Motor neuron (in vitro differentiated cells): ENCODE measurements at regions not wholly inside any gene's neighbourhood (a gene's known extent, or its start where the extent isn't known, plus 50 kb on each side); places are given as distances from the start of the nearest gene placed in this dataset.

ENCODE experiments used
- ATAC-seq, 8 experiments: fragments of 200-7000 bp; cut with Tn5 transposase; replicated peaks in 6 of 8; 2 replicates each; pipeline ENCODE4 v1.8.0; 2021; ENCODE audit warnings: mild to moderate bottlenecking in 8 of 8, moderate library complexity in 8 of 8
- H3K27ac ChIP-seq, 2 donors: fragments of 250-450 bp; sonication (Bioruptor Pico); 2 replicates each; pipeline ENCODE4 v1.9.0; 2021; ENCODE audit warnings: antibody characterized with exemption in 2 of 2, mild to moderate bottlenecking in 2 of 2, moderate library complexity in 1 of 2
- H3K4me1 ChIP-seq, 2 donors: fragments of 250-450 bp; sonication (Bioruptor Pico); replicated peaks in 1 of 2; 2 replicates each; pipeline ENCODE4 v1.6.1; 2021; ENCODE audit warnings: antibody characterized with exemption in 2 of 2, mild to moderate bottlenecking in 2 of 2, moderate library complexity in 1 of 2
- H3K4me3 ChIP-seq, 5 donors: fragments of 250-450 bp; sonication (Bioruptor Pico); 2 replicates each; pipeline ENCODE4 v1.9.0; 2021; ENCODE audit warnings: antibody characterized with exemption in 5 of 5, mild to moderate bottlenecking in 5 of 5, moderate library complexity in 4 of 5
- WGBS, 10 experiments: fragments of 450-650 bp; shearing (Covaris generic); methylation state at CpG; one replicate each; pipeline ENCODE4 v1.0.0; 2022; 5-methylcytosine and 5-hydroxymethylcytosine counted together
- in situ Hi-C, 9 experiments: fragments of 400-800 bp; cut with MboI; loops; one replicate each; pipeline ENCODE4 v1.15.0; 2021; ENCODE audit warnings: low sequenced_read_pairs in 9 of 9, low pct_unique_long_range_greater_than_20kb in 2 of 9; ENCODE audit not compliant: unreplicated experiment in 9 of 9

GRCh38 chr5:57036761-57037160 is 84.8 kb upstream of the MIER3 start:
- 47 to 96% (median 76%) methylated on average over 1 to 3 of the region's 3 CpGs; no CpG with 5 or more reads in 6 of the 10 experiments for WGBS, 10 experiments

GRCh38 chr5:57037355-57037754 is 85.4 kb upstream of the MIER3 start:
- 45 to 100% (median 71%) methylated on average over 1 to 6 of the region's 6 CpGs for WGBS, 10 experiments
- Histone ChIP-seq H3K4me3 (no peak overlapping the region), H3K27ac (no peak overlapping the region), H3K4me1 (no peaks in the 10 kb centered on the region)
- ATAC-seq, result peak in 4 of 8 experiments; percentile 27 to 55 (median 41)
- in situ Hi-C loops, result no loop called here

More at GRCh38 chr5:57036761-57037160, 84.8 kb upstream of the MIER3 start:
- Histone ChIP-seq H3K4me1 (no peaks in the 10 kb centered on the region), H3K4me3 (no peak overlapping the region), H3K27ac (no peak overlapping the region)
- in situ Hi-C loops, result no loop called here
- no peak for ATAC-seq

GRCh38 chr5:57041570-57041969 is 89.6 kb upstream of the MIER3 start:
- WGBS, 10 experiments, result 40 to 60% methylated on average over 1 of the region's 1 CpG; no CpG with 5 or more reads in 8 of the 10 experiments
- Histone ChIP-seq H3K4me1 (no peaks in the 10 kb centered on the region), H3K4me3 (no peak overlapping the region), H3K27ac (no peak overlapping the region)
- no peak for ATAC-seq
- in situ Hi-C loops, result no loop called here

- Histone ChIP-seq H3K4me1 (no peaks in the 10 kb centered on the region), H3K27ac (no peak overlapping the region), H3K4me3 (no peak overlapping the region)
- 67 to 95% (median 81%) methylated on average over 3 of the region's 3 CpGs; no CpG with 5 or more reads in 3 of the 10 experiments for WGBS, 10 experiments
- in situ Hi-C loops, result no loop called here
- peak in 3 of 8 experiments; percentile 67 to 83 (median 78) for ATAC-seq
Measured at GRCh38 chr5:57042524-57042931, 90.6 kb upstream of the MIER3 start.

- no peak for ATAC-seq
Measured at GRCh38 chr5:57054135-57054534, 102.2 kb upstream of the MIER3 start.

GRCh38 chr5:57054671-57055070 is 102.7 kb upstream of the MIER3 start:
- Histone ChIP-seq H3K27ac (no peak overlapping the region), H3K4me3 (no peak overlapping the region), H3K4me1 (no peaks in the 10 kb centered on the region)
- in situ Hi-C loops, result no loop called here
- ATAC-seq, result no peak
- WGBS, 10 experiments, result 20 to 100% (median 80%) methylated on average over 1 of the region's 1 CpG; no CpG with 5 or more reads in 5 of the 10 experiments

More at GRCh38 chr5:57054135-57054534, 102.2 kb upstream of the MIER3 start:
- no peaks in the 10 kb centered on the region for H3K4me1 ChIP-seq
- H3K4me3 ChIP-seq, result no peak overlapping the region
- H3K27ac ChIP-seq, result no peak overlapping the region
- in situ Hi-C loops, result no loop called here

- WGBS, 10 experiments, result 25 to 100% (median 80%) methylated on average over 1 of the region's 1 CpG; no CpG with 5 or more reads in 4 of the 10 experiments
Measured at GRCh38 chr5:57055731-57056130, 103.8 kb upstream of the MIER3 start.

GRCh38 chr5:57063773-57064172 is 110.1 kb upstream of the GPBP1 start:
- Histone ChIP-seq H3K4me1 (peaks cover 0 to 3% of the 10 kb centered on the region in 2 donors), H3K4me3 (no peak overlapping the region), H3K27ac (no peak overlapping the region)
- in situ Hi-C loops, result no loop called here
- no peak for ATAC-seq
- WGBS, 10 experiments, result 20 to 100% (median 75%) methylated on average over 1 to 2 of the region's 2 CpGs; no CpG with 5 or more reads in 2 of the 10 experiments

More at GRCh38 chr5:57055731-57056130, 103.8 kb upstream of the MIER3 start:
- Histone ChIP-seq H3K4me1 (no peaks in the 10 kb centered on the region), H3K4me3 (no peak overlapping the region), H3K27ac (no peak overlapping the region)
- ATAC-seq, result no peak
- in situ Hi-C loops, result no loop called here

- Histone ChIP-seq H3K4me1 (peaks cover 0 to 3% of the 10 kb centered on the region in 2 donors), H3K4me3 (no peak overlapping the region), H3K27ac (no peak overlapping the region)
- ATAC-seq, result peak in 3 of 8 experiments; percentile 80 to 88 (median 84)
- WGBS, 10 experiments, result 0 to 84% (median 69%) methylated on average over 3 to 6 of the region's 6 CpGs
- in situ Hi-C loops, result no loop called here
Measured at GRCh38 chr5:57066924-57067596, 106.8 kb upstream of the GPBP1 start.

- no peak overlapping the region for H3K4me3 ChIP-seq
- peaks cover 0 to 3% of the 10 kb centered on the region in 2 donors for H3K4me1 ChIP-seq
- in situ Hi-C loops, result no loop called here
- no peak overlapping the region for H3K27ac ChIP-seq
- ATAC-seq, result peak in 3 of 8 experiments; percentile 75 to 89 (median 81)
Measured at GRCh38 chr5:57067597-57067924, 106.3 kb upstream of the GPBP1 start.

GRCh38 chr5:57069115-57069835 is 104.6 kb upstream of the GPBP1 start:
- Histone ChIP-seq H3K4me3 (no peak overlapping the region), H3K4me1 (peaks cover 0 to 3% of the 10 kb centered on the region in 2 donors), H3K27ac (no peak overlapping the region)
- ATAC-seq, result no peak
- in situ Hi-C loops, result no loop called here
- 33 to 91% (median 69%) methylated on average over 2 to 6 of the region's 6 CpGs for WGBS, 10 experiments

GRCh38 chr5:57072218-57072892 is 101.5 kb upstream of the GPBP1 start:
- H3K27ac ChIP-seq, result no peak overlapping the region
- no peak overlapping the region for H3K4me3 ChIP-seq
- 25 to 86% (median 60%) methylated on average over 1 to 3 of the region's 3 CpGs for WGBS, 10 experiments
- in situ Hi-C loops, result no loop called here
- no peaks in the 10 kb centered on the region for H3K4me1 ChIP-seq
- ATAC-seq, result no peak

GRCh38 chr5:57082441-57083067 is 91.3 kb upstream of the GPBP1 start:
- no peaks in the 10 kb centered on the region for H3K4me1 ChIP-seq
- H3K4me3 ChIP-seq, result no peak overlapping the region
- 29 to 93% (median 68%) methylated on average over 1 to 7 of the region's 7 CpGs; no CpG with 5 or more reads in 1 of the 10 experiments for WGBS, 10 experiments
- peak in 3 of 8 experiments; percentile 70 to 96 (median 86) for ATAC-seq
- H3K27ac ChIP-seq, result no peak overlapping the region
- in situ Hi-C loops, result loop anchor here in 1 of 9 experiments (25.0 kb wide), 1 partner anchor 145 kb away; no protein-coding TSS in a partner anchor
